ENCODE measurements at regions not wholly inside any gene's neighbourhood (a gene's known extent, or its start where the extent isn't known, plus 50 kb on each side); places are given as distances from the start of the nearest gene placed in this dataset.

DNA sequence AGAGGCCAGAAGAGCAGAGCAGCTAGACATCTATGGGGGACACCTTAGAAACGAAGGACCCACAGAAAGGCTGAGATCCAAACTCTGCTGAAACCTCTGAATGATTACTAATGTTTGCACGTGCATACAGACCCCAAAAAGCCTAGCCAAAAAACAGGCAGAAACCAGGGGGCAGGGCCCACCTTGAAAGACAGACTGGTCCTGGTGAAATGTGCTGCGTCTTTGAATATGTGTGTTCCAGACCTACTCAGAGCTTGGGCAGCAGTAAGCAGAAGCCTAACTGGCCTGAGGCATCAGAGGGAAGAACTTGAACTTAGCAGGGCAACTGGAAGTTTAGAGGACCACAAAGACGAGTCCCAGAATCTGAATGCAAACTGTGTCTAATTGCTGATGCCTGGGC, 251.8 kb downstream of the TEX36 start:
- Histone ChIP-seq H3K4ac (ENCODE audit: low read depth, low read length) (no peak overlapping the region), H2BK15ac (replicated peaks; ENCODE audit: low read depth) (no peak overlapping the region), H2BK120ac (ENCODE audit: low read depth, low read length) (no peak overlapping the region), H3K27me3 (ENCODE audit: insufficient read depth, low read length, poor library complexity) (no peaks in the 10 kb centered on the region), H3K9ac (ENCODE audit: low read length) (no peak overlapping the region), H3K79me1 (ENCODE audit: low read length) (no peaks in the 10 kb centered on the region), H4K8ac (ENCODE audit: low read depth, low read length) (no peak overlapping the region), H3K4me1 (ENCODE audit: control insufficient read depth, low read depth, low read length) (no peaks in the 10 kb centered on the region), H3K4me3 (ENCODE audit: low read length) (no peak overlapping the region), H3K18ac (ENCODE audit: low read length) (no peak overlapping the region), H3K4me2 (ENCODE audit: low read length) (no peak overlapping the region), H3K36me3 (ENCODE audit: control insufficient read depth, insufficient read depth, low read length) (no peaks in the 10 kb centered on the region), H3K79me2 (ENCODE audit: control insufficient read depth, insufficient read depth, low read length) (no peaks in the 10 kb centered on the region), H4K5ac (ENCODE audit: low read length) (no peak overlapping the region), H3K27ac (ENCODE audit: low read depth, low read length) (no peak overlapping the region), H2AK5ac (ENCODE audit: low read length) (no peak overlapping the region), H3K23ac (ENCODE audit: low read length) (no peak overlapping the region), H2BK5ac (ENCODE audit: low read length) (no peak overlapping the region), H3K56ac (ENCODE audit: low read length) (no peak overlapping the region)
- DNase-seq = no peak
- no CpG with 5 or more reads among the region's 4 CpGs for WGBS (ENCODE audit: extremely low coverage, insufficient coverage, low lambda C conversion rate)

- Histone ChIP-seq H3K23ac (ENCODE audit: low read length) (no peak overlapping the region), H3K27ac (ENCODE audit: low read depth, low read length) (no peak overlapping the region), H3K18ac (ENCODE audit: low read length) (no peak overlapping the region), H3K4me2 (ENCODE audit: low read length) (no peak overlapping the region), H2AK5ac (ENCODE audit: low read length) (no peak overlapping the region), H3K79me1 (ENCODE audit: low read length) (no peaks in the 10 kb centered on the region), H3K4me1 (ENCODE audit: control insufficient read depth, low read depth, low read length) (no peaks in the 10 kb centered on the region), H4K5ac (ENCODE audit: low read length) (no peak overlapping the region), H3K56ac (ENCODE audit: low read length) (no peak overlapping the region), H3K4me3 (ENCODE audit: low read length) (no peak overlapping the region), H3K79me2 (ENCODE audit: control insufficient read depth, insufficient read depth, low read length) (no peaks in the 10 kb centered on the region), H3K4ac (ENCODE audit: low read depth, low read length) (no peak overlapping the region), H3K36me3 (ENCODE audit: control insufficient read depth, insufficient read depth, low read length) (no peaks in the 10 kb centered on the region), H3K27me3 (ENCODE audit: insufficient read depth, low read length, poor library complexity) (no peaks in the 10 kb centered on the region), H4K8ac (ENCODE audit: low read depth, low read length) (no peak overlapping the region), H2BK5ac (ENCODE audit: low read length) (no peak overlapping the region), H3K9ac (ENCODE audit: low read length) (no peak overlapping the region), H2BK15ac (replicated peaks; ENCODE audit: low read depth) (no peak overlapping the region), H2BK120ac (ENCODE audit: low read depth, low read length) (no peak overlapping the region)
- no CpG with 5 or more reads among the region's 10 CpGs for WGBS (ENCODE audit: extremely low coverage, insufficient coverage, low lambda C conversion rate)
- no peak for DNase-seq
These were observed 254.9 kb downstream of the TEX36 start for GRCh38 chr10:125428054-125428453.

- no CpG with 5 or more reads among the region's 13 CpGs for WGBS (ENCODE audit: extremely low coverage, insufficient coverage, low lambda C conversion rate)
- H3K79me1 ChIP-seq (ENCODE audit: low read length) = no peaks in the 10 kb centered on the region
- no peaks in the 10 kb centered on the region for H3K36me3 ChIP-seq (ENCODE audit: control insufficient read depth, insufficient read depth, low read length)
- H3K4ac ChIP-seq (ENCODE audit: low read depth, low read length) = no peak overlapping the region
- no peak overlapping the region for H3K23ac ChIP-seq (ENCODE audit: low read length)
- no peak overlapping the region for H3K9ac ChIP-seq (ENCODE audit: low read length)
- no peak overlapping the region for H4K5ac ChIP-seq (ENCODE audit: low read length)
- no peaks in the 10 kb centered on the region for H3K27me3 ChIP-seq (ENCODE audit: insufficient read depth, low read length, poor library complexity)
- H3K27ac ChIP-seq (ENCODE audit: low read depth, low read length) = no peak overlapping the region
- H2BK5ac ChIP-seq (ENCODE audit: low read length) = no peak overlapping the region
- no peaks in the 10 kb centered on the region for H3K79me2 ChIP-seq (ENCODE audit: control insufficient read depth, insufficient read depth, low read length)
- no peak overlapping the region for H2AK5ac ChIP-seq (ENCODE audit: low read length)
- H3K4me3 ChIP-seq (ENCODE audit: low read length) = no peak overlapping the region
- no peak overlapping the region for H3K56ac ChIP-seq (ENCODE audit: low read length)
- H4K8ac ChIP-seq (ENCODE audit: low read depth, low read length) = no peak overlapping the region
- H3K18ac ChIP-seq (ENCODE audit: low read length) = no peak overlapping the region
- H3K4me2 ChIP-seq (ENCODE audit: low read length) = no peak overlapping the region
- H2BK120ac ChIP-seq (ENCODE audit: low read depth, low read length) = no peak overlapping the region
- DNase-seq = no peak
- no peaks in the 10 kb centered on the region for H3K4me1 ChIP-seq (ENCODE audit: control insufficient read depth, low read depth, low read length)
- no peak overlapping the region for H2BK15ac ChIP-seq (replicated peaks; ENCODE audit: low read depth)
These were observed 258.6 kb downstream of the TEX36 start for GRCh38 chr10:125424191-125424847.

- no peaks in the 10 kb centered on the region for H3K79me2 ChIP-seq (ENCODE audit: control insufficient read depth, insufficient read depth, low read length)
- no peaks in the 10 kb centered on the region for H3K79me1 ChIP-seq (ENCODE audit: low read length)
- no peak overlapping the region for H4K8ac ChIP-seq (ENCODE audit: low read depth, low read length)
- no peak overlapping the region for H3K56ac ChIP-seq (ENCODE audit: low read length)
- H3K27ac ChIP-seq (ENCODE audit: low read depth, low read length) = no peak overlapping the region
- H4K5ac ChIP-seq (ENCODE audit: low read length) = no peak overlapping the region
- H3K4me1 ChIP-seq (ENCODE audit: control insufficient read depth, low read depth, low read length) = no peaks in the 10 kb centered on the region
- no peak overlapping the region for H3K4ac ChIP-seq (ENCODE audit: low read depth, low read length)
- H3K23ac ChIP-seq (ENCODE audit: low read length) = no peak overlapping the region
- H3K27me3 ChIP-seq (ENCODE audit: insufficient read depth, low read length, poor library complexity) = no peaks in the 10 kb centered on the region
- DNase-seq = no peak
- H2BK120ac ChIP-seq (ENCODE audit: low read depth, low read length) = no peak overlapping the region
- no peak overlapping the region for H3K9ac ChIP-seq (ENCODE audit: low read length)
- H2AK5ac ChIP-seq (ENCODE audit: low read length) = no peak overlapping the region
- H3K4me3 ChIP-seq (ENCODE audit: low read length) = no peak overlapping the region
- no peak overlapping the region for H3K4me2 ChIP-seq (ENCODE audit: low read length)
- no peak overlapping the region for H3K18ac ChIP-seq (ENCODE audit: low read length)
- no peak overlapping the region for H2BK5ac ChIP-seq (ENCODE audit: low read length)
- WGBS (ENCODE audit: extremely low coverage, insufficient coverage, low lambda C conversion rate) = no CpG with 5 or more reads among the region's 9 CpGs
- no peak overlapping the region for H2BK15ac ChIP-seq (replicated peaks; ENCODE audit: low read depth)
- H3K36me3 ChIP-seq (ENCODE audit: control insufficient read depth, insufficient read depth, low read length) = no peaks in the 10 kb centered on the region
These were observed 259.4 kb downstream of the TEX36 start for GRCh38 chr10:125423569-125423968.

GRCh38 chr10:125419831-125420230, 259.5 kb upstream of the CTBP2 start:
- Histone ChIP-seq H3K36me3 (ENCODE audit: control insufficient read depth, insufficient read depth, low read length) (no peaks in the 10 kb centered on the region), H3K23ac (ENCODE audit: low read length) (no peak overlapping the region), H2BK120ac (ENCODE audit: low read depth, low read length) (no peak overlapping the region), H3K27me3 (ENCODE audit: insufficient read depth, low read length, poor library complexity) (no peaks in the 10 kb centered on the region), H3K4me1 (ENCODE audit: control insufficient read depth, low read depth, low read length) (no peaks in the 10 kb centered on the region), H3K4me3 (ENCODE audit: low read length) (no peak overlapping the region), H4K5ac (ENCODE audit: low read length) (no peak overlapping the region), H2AK5ac (ENCODE audit: low read length) (no peak overlapping the region), H3K56ac (ENCODE audit: low read length) (no peak overlapping the region), H2BK5ac (ENCODE audit: low read length) (no peak overlapping the region), H3K4me2 (ENCODE audit: low read length) (no peak overlapping the region), H3K79me1 (ENCODE audit: low read length) (no peaks in the 10 kb centered on the region), H3K9ac (ENCODE audit: low read length) (no peak overlapping the region), H2BK15ac (replicated peaks; ENCODE audit: low read depth) (no peak overlapping the region), H3K4ac (ENCODE audit: low read depth, low read length) (no peak overlapping the region), H4K8ac (ENCODE audit: low read depth, low read length) (no peak overlapping the region), H3K18ac (ENCODE audit: low read length) (no peak overlapping the region), H3K79me2 (ENCODE audit: control insufficient read depth, insufficient read depth, low read length) (no peaks in the 10 kb centered on the region), H3K27ac (ENCODE audit: low read depth, low read length) (no peak overlapping the region)
- DNase-seq = no peak
- no CpG with 5 or more reads among the region's 8 CpGs for whole genome bisulfite sequencing (ENCODE audit: extremely low coverage, insufficient coverage, low lambda C conversion rate)

- H3K36me3 ChIP-seq (ENCODE audit: control insufficient read depth, insufficient read depth, low read length) = no peaks in the 10 kb centered on the region
- no peaks in the 10 kb centered on the region for H3K4me1 ChIP-seq (ENCODE audit: control insufficient read depth, low read depth, low read length)
- no peak overlapping the region for H2BK15ac ChIP-seq (replicated peaks; ENCODE audit: low read depth)
- no peak overlapping the region for H3K56ac ChIP-seq (ENCODE audit: low read length)
- H2AK5ac ChIP-seq (ENCODE audit: low read length) = no peak overlapping the region
- no peak overlapping the region for H3K4me2 ChIP-seq (ENCODE audit: low read length)
- no peak overlapping the region for H3K27ac ChIP-seq (ENCODE audit: low read depth, low read length)
- H2BK120ac ChIP-seq (ENCODE audit: low read depth, low read length) = no peak overlapping the region
- no peak overlapping the region for H3K9ac ChIP-seq (ENCODE audit: low read length)
- H3K79me2 ChIP-seq (ENCODE audit: control insufficient read depth, insufficient read depth, low read length) = no peaks in the 10 kb centered on the region
- no CpG with 5 or more reads among the region's 8 CpGs for WGBS (ENCODE audit: extremely low coverage, insufficient coverage, low lambda C conversion rate)
- no peak for DNase-seq
- H3K18ac ChIP-seq (ENCODE audit: low read length) = no peak overlapping the region
- no peak overlapping the region for H3K4ac ChIP-seq (ENCODE audit: low read depth, low read length)
- no peak overlapping the region for H4K8ac ChIP-seq (ENCODE audit: low read depth, low read length)
- no peak overlapping the region for H3K23ac ChIP-seq (ENCODE audit: low read length)
- H3K4me3 ChIP-seq (ENCODE audit: low read length) = no peak overlapping the region
- no peak overlapping the region for H2BK5ac ChIP-seq (ENCODE audit: low read length)
- H3K79me1 ChIP-seq (ENCODE audit: low read length) = no peaks in the 10 kb centered on the region
- H3K27me3 ChIP-seq (ENCODE audit: insufficient read depth, low read length, poor library complexity) = no peaks in the 10 kb centered on the region
- no peak overlapping the region for H4K5ac ChIP-seq (ENCODE audit: low read length)
These were observed 258.8 kb upstream of the CTBP2 start for GRCh38 chr10:125419146-125419545.

Data from mesendoderm (in vitro differentiated cells).